Fibroblast of lung (primary cell): ENCODE measurements at regions not wholly inside any gene's neighbourhood (a gene's known extent, or its start where the extent isn't known, plus 50 kb on each side); places are given as distances from the start of the nearest gene placed in this dataset.

Source experiments
- DNase-seq, 2 donors: peaks; one replicate each; pipeline versions ENCODE4 v3.0.0 to v3.0.0-alpha.2; 2010; ENCODE audit warnings: low read depth in 2 of 2
- H2AFZ ChIP-seq: 2 replicates; pipeline ENCODE4 v1.5.1; 2012; ENCODE audit warnings: low read length, control low read depth, inconsistent platforms
- H3K27ac ChIP-seq: 2 replicates; pipeline ENCODE4 v1.5.1; 2011; ENCODE audit warnings: low read length, control low read depth; ENCODE audit not compliant: insufficient read depth
- H3K27me3 ChIP-seq: 2 replicates; pipeline ENCODE4 v1.5.1; 2011; ENCODE audit warnings: mild to moderate bottlenecking, low read length; ENCODE audit not compliant: control insufficient read depth, insufficient read depth
- H3K36me3 ChIP-seq: 2 replicates; pipeline ENCODE4 v1.5.1; 2011; ENCODE audit warnings: low read length; ENCODE audit not compliant: control insufficient read depth, insufficient read depth
- H3K4me1 ChIP-seq: 2 replicates; pipeline ENCODE4 v1.5.1; 2011; ENCODE audit warnings: low read length; ENCODE audit not compliant: control insufficient read depth, insufficient read depth; ENCODE audit errors: extremely low read depth
- H3K4me2 ChIP-seq: 2 replicates; pipeline ENCODE4 v1.5.1; 2011; ENCODE audit warnings: low read length, control low read depth; ENCODE audit not compliant: insufficient read depth; ENCODE audit errors: extremely low read depth
- H3K4me3 ChIP-seq, 4 experiments: fragments of 200-600 bp in 1 of 4; sonication (generic) in 1 of 4; replicated peaks in 1 of 4; 2 replicates each; pipeline ENCODE4 v1.5.1; 2011 to 2016; ENCODE audit warnings: low read length in 4 of 4, low read depth in 3 of 4, mild to moderate bottlenecking in 3 of 4, control low read depth in 2 of 4, inconsistent platforms in 1 of 4, mixed read lengths in 1 of 4; ENCODE audit not compliant: insufficient read depth in 1 of 4; ENCODE audit errors: control extremely low read depth in 1 of 4
- H3K79me2 ChIP-seq: 2 replicates; pipeline ENCODE4 v1.5.1; 2012; ENCODE audit warnings: mild to moderate bottlenecking, low read length, inconsistent platforms; ENCODE audit not compliant: control insufficient read depth, insufficient read depth
- H3K9ac ChIP-seq: 2 replicates; pipeline ENCODE4 v1.5.1; 2011; ENCODE audit warnings: mild to moderate bottlenecking, low read length, control low read depth; ENCODE audit not compliant: insufficient read depth
- H3K9me3 ChIP-seq: 2 replicates; pipeline ENCODE4 v1.5.1; 2012; ENCODE audit warnings: low read depth, low read length; ENCODE audit not compliant: control insufficient read depth, insufficient read depth
- H4K20me1 ChIP-seq: 2 replicates; pipeline ENCODE4 v1.5.1; 2011; ENCODE audit warnings: low read length; ENCODE audit not compliant: control insufficient read depth, insufficient read depth; ENCODE audit errors: extremely low read depth
- CTCF ChIP-seq, 2 donors: IDR thresholded peaks in 1 of 2; conservative IDR thresholded peaks in 1 of 2; 1 replicate in 1 of 2; 2 replicates in 1 of 2; pipeline ENCODE4 v1.5.1; 2011 to 2012; ENCODE audit warnings: low read length in 2 of 2, control low read depth in 1 of 2, inconsistent platforms in 1 of 2, low read depth in 1 of 2, mild to moderate bottlenecking in 1 of 2
- EZH2 ChIP-seq: IDR thresholded peaks from 2 replicates; pipeline ENCODE4 v1.5.1; 2012; ENCODE audit warnings: low read length, control low read depth, mild to moderate bottlenecking; ENCODE audit errors: missing control alignments

DNA sequence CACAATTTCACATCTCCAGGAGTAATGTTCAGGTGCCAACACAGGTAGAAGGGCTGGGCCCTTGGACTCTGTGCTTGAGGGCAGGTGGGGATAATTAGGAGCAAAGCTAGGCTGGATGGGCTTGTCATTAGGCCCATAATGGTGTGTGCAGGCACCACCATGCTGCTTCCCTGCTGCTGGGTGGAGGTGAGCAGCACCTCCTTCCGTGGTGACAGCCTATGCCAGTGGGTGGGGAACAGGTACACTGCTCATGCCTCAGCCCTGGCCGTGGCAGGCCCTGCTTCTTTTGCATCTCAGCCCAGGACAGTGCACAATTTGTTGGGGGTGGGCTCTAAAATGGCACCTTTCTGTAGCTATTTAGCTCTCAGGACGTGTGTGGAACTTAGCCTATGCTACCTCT, 955.5 kb downstream of the TMTC2 start:
- no peaks in the 10 kb centered on the region for H4K20me1 ChIP-seq
- no peak for DNase-seq
- no peak for TF ChIP-seq CTCF (conservative IDR thresholded peaks at IDR 0.05 in 1 of 2, IDR thresholded peaks at IDR 0.05 in 1 of 2; ENCODE audit: low read depth in 1 of 2, low read length in 2 of 2)
- TF ChIP-seq EZH2: no peak
- no peaks in the 10 kb centered on the region for H3K27me3 ChIP-seq
- H3K79me2 ChIP-seq: no peaks in the 10 kb centered on the region
- no peak overlapping the region for H3K9ac ChIP-seq
- no peak overlapping the region for H3K4me2 ChIP-seq
- no peaks in the 10 kb centered on the region for H3K9me3 ChIP-seq
- no peak overlapping the region for H3K4me3 ChIP-seq
- H3K36me3 ChIP-seq: no peaks in the 10 kb centered on the region
- no peaks in the 10 kb centered on the region for H3K4me1 ChIP-seq
- no peak overlapping the region for H3K27ac ChIP-seq
- no peak overlapping the region for H2AFZ ChIP-seq

DNA sequence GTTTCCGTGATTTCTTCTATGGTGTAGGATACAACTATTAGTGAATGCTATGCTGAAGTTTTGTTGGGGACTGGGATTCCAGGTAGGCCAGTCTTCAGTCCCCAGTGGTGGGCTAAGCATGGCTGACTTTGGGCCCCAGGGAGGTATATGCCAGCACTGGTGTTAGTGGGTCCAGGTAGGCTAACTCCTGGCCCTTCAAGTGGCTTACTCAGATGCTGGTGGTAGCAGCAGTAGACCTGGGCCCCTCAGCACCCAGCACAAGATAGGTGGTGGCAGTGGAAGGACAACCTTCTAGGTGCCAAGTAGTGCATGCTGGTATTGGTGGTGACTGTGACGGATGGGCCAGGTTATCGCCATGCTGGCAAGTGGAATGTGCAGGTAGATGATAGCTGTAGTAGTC, 955.1 kb downstream of the TMTC2 start:
- Histone ChIP-seq H3K79me2 (no peaks in the 10 kb centered on the region), H3K27me3 (no peaks in the 10 kb centered on the region), H4K20me1 (no peaks in the 10 kb centered on the region), H3K9me3 (no peaks in the 10 kb centered on the region), H3K27ac (no peak overlapping the region), H3K36me3 (no peaks in the 10 kb centered on the region), H2AFZ (no peak overlapping the region), H3K9ac (no peak overlapping the region), H3K4me3 (no peak overlapping the region), H3K4me1 (no peaks in the 10 kb centered on the region), H3K4me2 (no peak overlapping the region)
- DNase-seq: no peak
- no peak for TF ChIP-seq CTCF (conservative IDR thresholded peaks at IDR 0.05 in 1 of 2, IDR thresholded peaks at IDR 0.05 in 1 of 2; ENCODE audit: low read depth in 1 of 2, low read length in 2 of 2)

DNA sequence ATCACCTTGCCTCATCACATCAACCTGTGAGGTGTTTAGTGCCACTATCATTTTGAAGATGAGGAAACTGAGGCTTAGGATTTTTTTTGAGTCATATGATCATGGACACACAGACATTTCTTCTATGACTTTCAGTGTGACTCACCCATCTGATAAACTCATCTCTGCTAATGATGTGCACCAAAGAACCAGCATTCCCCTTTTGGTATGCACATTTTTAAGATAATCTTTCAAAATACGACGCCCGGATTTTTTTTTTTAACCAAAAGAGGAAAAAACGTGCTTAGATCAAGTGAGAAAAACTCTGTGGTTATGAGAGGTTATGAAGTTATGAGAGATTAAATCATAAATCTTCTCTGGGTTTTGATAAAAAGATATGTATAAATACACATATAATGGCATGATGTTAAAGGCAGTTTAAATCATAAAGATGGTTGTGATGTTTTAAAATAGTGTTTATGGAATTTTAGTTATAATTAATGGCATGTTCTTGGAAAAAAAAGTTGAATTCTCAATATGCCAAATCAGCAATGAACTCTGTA, 948.1 kb downstream of the TMTC2 start:
- H4K20me1 ChIP-seq: no peaks in the 10 kb centered on the region
- no peaks in the 10 kb centered on the region for H3K9me3 ChIP-seq
- no peak overlapping the region for H2AFZ ChIP-seq
- no peaks in the 10 kb centered on the region for H3K4me1 ChIP-seq
- no peak overlapping the region for H3K9ac ChIP-seq
- H3K27me3 ChIP-seq: no peaks in the 10 kb centered on the region
- no peak overlapping the region for H3K27ac ChIP-seq
- DNase-seq: no peak
- no peaks in the 10 kb centered on the region for H3K36me3 ChIP-seq
- H3K4me2 ChIP-seq: no peak overlapping the region
- no peak overlapping the region for H3K4me3 ChIP-seq
- H3K79me2 ChIP-seq: no peaks in the 10 kb centered on the region
- TF ChIP-seq EZH2 (no peak), CTCF (conservative IDR thresholded peaks at IDR 0.05 in 1 of 2, IDR thresholded peaks at IDR 0.05 in 1 of 2; ENCODE audit: low read depth in 1 of 2, low read length in 2 of 2) (no peak)
